K562 (cell line): ENCODE measurements at regions not wholly inside any gene's neighbourhood (a gene's known extent, or its start where the extent isn't known, plus 50 kb on each side); places are given as distances from the start of the nearest gene placed in this dataset.

Source experiments
- ATAC-seq: fragments of 200-7000 bp; cut with Tn5 transposase; 3 replicates; pipeline ENCODE4 v1.9.1; 2020; ENCODE audit warnings: moderate library complexity
- BruUV-seq: library from RNA; stranded (reverse); fragments of 400-500 nt; replicated peaks from 2 replicates; lab custom pipeline; 2021; lab: Mats Ljungman, UMichigan
- CTCF ChIA-PET: fragments of 300-600 bp; formaldehyde crosslinking; extraction: SDS; loops from one replicate; lab custom pipeline; 2021; ENCODE audit warnings: low intra/inter-chr PET ratio; lab: Yijun Ruan, JAX
- POLR2A ChIA-PET: fragments of 300-600, 350-650 bp; sonication (Branson Sonifier 250); formaldehyde crosslinking; extraction: SDS; loops from one replicate; lab custom pipeline; 2021; ENCODE audit warnings: antibody characterized with exemption, inconsistent platforms; lab: Yijun Ruan, JAX
- DNase-seq, 4 experiments: peaks; one replicate each; pipeline versions ENCODE4 v3.0.0 to v3.0.0-alpha.2; 2011 to 2018; ENCODE audit warnings: low spot score in 3 of 4, mixed read lengths in 3 of 4; ENCODE audit errors: extremely low read depth in 1 of 4
- FAIRE-seq: peaks from 2 replicates; lab custom pipeline; 2011; peaks lifted over from hg19 to GRCh38; lab: Jason Lieb, UNC
- H2AFZ ChIP-seq: 2 replicates; pipeline ENCODE4 v1.6.0; 2011; ENCODE audit warnings: low read depth, low read length, control low read depth, inconsistent platforms
- H3K27ac ChIP-seq: fragments of 200-600 bp; 3 replicates; pipeline ENCODE4 v1.8.0; 2011; ENCODE audit warnings: low read depth, mild to moderate bottlenecking, control low read depth, inconsistent platforms, low read length, moderate library complexity, mixed read lengths; ENCODE audit errors: extremely low read depth
- H3K27me3 ChIP-seq, 2 experiments: fragments of 300-600 bp in 1 of 2; 2 replicates in 1 of 2; 3 replicates in 1 of 2; pipeline versions ENCODE4 v1.6.0 to v1.8.0; 2011; ENCODE audit warnings: inconsistent platforms in 2 of 2, low read length in 2 of 2, mild to moderate bottlenecking in 1 of 2, mixed read lengths in 1 of 2, moderate library complexity in 1 of 2; ENCODE audit not compliant: control insufficient read depth in 2 of 2, insufficient read depth in 2 of 2
- H3K36me3 ChIP-seq: fragments of 300-600 bp; 3 replicates; pipeline ENCODE4 v1.8.0; 2011; ENCODE audit warnings: mild to moderate bottlenecking, low read length, inconsistent platforms; ENCODE audit not compliant: control insufficient read depth, insufficient read depth
- H3K4me1 ChIP-seq, 2 experiments: fragments of 200-600 bp in 1 of 2; replicated peaks in 1 of 2; 2 replicates in 1 of 2; 3 replicates in 1 of 2; pipeline versions ENCODE4 v1.5.1 to v1.8.0; 2011; ENCODE audit warnings: inconsistent platforms in 2 of 2, low read length in 2 of 2, mild to moderate bottlenecking in 1 of 2, mixed read lengths in 1 of 2, moderate library complexity in 1 of 2; ENCODE audit not compliant: control insufficient read depth in 2 of 2, insufficient read depth in 2 of 2
- H3K4me2 ChIP-seq: 2 replicates; pipeline ENCODE4 v1.6.1; 2011; ENCODE audit warnings: low read length, control low read depth, inconsistent platforms, mixed read lengths; ENCODE audit not compliant: insufficient read depth
- H3K4me3 ChIP-seq: fragments of 200-600 bp; sonication (generic), shearing (Covaris generic); 2 replicates; pipeline ENCODE4 v1.5.1; 2016; ENCODE audit warnings: control low read depth, inconsistent platforms
- H3K79me2 ChIP-seq: fragments of 200-600 bp; 3 replicates; pipeline ENCODE4 v1.8.0; 2011; ENCODE audit warnings: low read length, inconsistent platforms; ENCODE audit not compliant: control insufficient read depth, insufficient read depth
- H3K9ac ChIP-seq, 2 experiments: 2 replicates each; pipeline versions ENCODE4 v1.6.0 to v1.6.1; 2011; ENCODE audit warnings: low read depth in 2 of 2, low read length in 2 of 2, control low read depth in 1 of 2, inconsistent platforms in 1 of 2, mild to moderate bottlenecking in 1 of 2, mixed read lengths in 1 of 2; ENCODE audit not compliant: insufficient read depth in 1 of 2
- H3K9me1 ChIP-seq: one replicate; pipeline ENCODE4 v1.6.0; 2011; ENCODE audit warnings: inconsistent platforms, mild to moderate bottlenecking, low read length, moderate library complexity; ENCODE audit not compliant: control insufficient read depth, insufficient read depth
- H3K9me3 ChIP-seq: replicated peaks from 2 replicates; pipeline ENCODE4 v1.5.1; 2011; ENCODE audit warnings: low read depth, low read length, inconsistent platforms; ENCODE audit not compliant: control insufficient read depth, insufficient read depth
- H4K20me1 ChIP-seq: replicated peaks from 2 replicates; pipeline ENCODE4 v1.6.1; 2011; ENCODE audit warnings: low read length, inconsistent platforms, mixed read lengths; ENCODE audit not compliant: control insufficient read depth, insufficient read depth
- ASH1L ChIP-seq: fragments of 450-650 bp; IDR thresholded peaks from 2 replicates; pipeline ENCODE4 v1.6.1; 2018; ENCODE audit warnings: borderline replicate concordance, mild to moderate bottlenecking, low read depth; ENCODE audit not compliant: partially characterized antibody
- CEBPZ ChIP-seq: fragments of 150-350 bp; IDR thresholded peaks from 2 replicates; pipeline ENCODE4 v1.6.1; 2014; ENCODE audit warnings: low read depth, mild to moderate bottlenecking, low read length, borderline replicate concordance
- CHD4 ChIP-seq: fragments of 200-600 bp; sonication (generic); IDR thresholded peaks from 3 replicates; pipeline ENCODE4 v1.6.1; 2012; ENCODE audit warnings: low read depth, mild to moderate bottlenecking, mixed read lengths, low read length, inconsistent platforms; ENCODE audit not compliant: insufficient read depth, insufficient replicate concordance, poor library complexity, severe bottlenecking
- ETS2 ChIP-seq: IDR thresholded peaks from 2 replicates; pipeline ENCODE4 v1.6.1; 2016; ENCODE audit warnings: borderline replicate concordance, missing genetic modification characterization, mild to moderate bottlenecking, moderate library complexity, missing compliant biosample characterization; ENCODE audit not compliant: poor library complexity, severe bottlenecking
- EWSR1 ChIP-seq: fragments of 450-650 bp; IDR thresholded peaks from 2 replicates; pipeline ENCODE4 v1.6.1; 2018; ENCODE audit warnings: borderline replicate concordance, mild to moderate bottlenecking, low read depth, moderate library complexity; ENCODE audit not compliant: partially characterized antibody
- KLF1 ChIP-seq: fragments of 450-650 bp; IDR thresholded peaks from 2 replicates; pipeline ENCODE4 v1.6.1; 2016; ENCODE audit warnings: missing genetic modification characterization, missing compliant biosample characterization
- LCOR ChIP-seq: sonication (generic); formaldehyde crosslinking; IDR thresholded peaks from 2 replicates; pipeline ENCODE4 v1.8.0; 2022; ENCODE audit warnings: mild to moderate bottlenecking, missing genetic modification reagents
- PTRF ChIP-seq: fragments of 450-650 bp; IDR thresholded peaks from 2 replicates; pipeline ENCODE4 v1.6.1; 2016; ENCODE audit warnings: mild to moderate bottlenecking, missing genetic modification characterization, missing compliant biosample characterization
- SUPT5H ChIP-seq: fragments of 450-650 bp; IDR thresholded peaks from 2 replicates; pipeline ENCODE4 v1.6.1; 2016
- XRCC4 ChIP-seq: IDR thresholded peaks from one replicate; pipeline ENCODE4 v1.6.1; 2011; ENCODE audit not compliant: insufficient read depth, insufficient read length; ENCODE audit errors: extremely low read depth
- YBX1 ChIP-seq: fragments of 450-650 bp; IDR thresholded peaks from 2 replicates; pipeline ENCODE4 v1.7.1; 2016; ENCODE audit warnings: mild to moderate bottlenecking
- ZNF174 ChIP-seq: fragments of 250-450 bp; sonication (Bioruptor Pico); IDR thresholded peaks from 2 replicates; pipeline ENCODE4 v1.4.0; 2020; ENCODE audit warnings: mild to moderate bottlenecking
- ZNF384 ChIP-seq: IDR thresholded peaks from 2 replicates; pipeline ENCODE4 v1.6.1; 2012; ENCODE audit warnings: low read depth, low read length, improper control_type of control experiment
- WGBS: fragments of 100-300 bp; shearing (Covaris generic); methylation state at CpG from one replicate; pipeline ENCODE4 v1.1.6; 2016; ENCODE audit warnings: low coverage, mixed read lengths; ENCODE audit not compliant: insufficient coverage; ENCODE audit errors: missing lambda C conversion rate; 5-methylcytosine and 5-hydroxymethylcytosine counted together
- in situ Hi-C: fragments of 300-500 bp; cut with MboI; formaldehyde crosslinking; loops from 4 replicates; pipeline ENCODE4 v1.15.0; 2018; ENCODE audit warnings: inconsistent platforms, mixed read lengths
- intact Hi-C: fragments of 100-400 bp; cut with micrococcal nuclease; formaldehyde crosslinking; loops from 2 replicates; pipeline ENCODE4 v1.14.2; 2022

DNA sequence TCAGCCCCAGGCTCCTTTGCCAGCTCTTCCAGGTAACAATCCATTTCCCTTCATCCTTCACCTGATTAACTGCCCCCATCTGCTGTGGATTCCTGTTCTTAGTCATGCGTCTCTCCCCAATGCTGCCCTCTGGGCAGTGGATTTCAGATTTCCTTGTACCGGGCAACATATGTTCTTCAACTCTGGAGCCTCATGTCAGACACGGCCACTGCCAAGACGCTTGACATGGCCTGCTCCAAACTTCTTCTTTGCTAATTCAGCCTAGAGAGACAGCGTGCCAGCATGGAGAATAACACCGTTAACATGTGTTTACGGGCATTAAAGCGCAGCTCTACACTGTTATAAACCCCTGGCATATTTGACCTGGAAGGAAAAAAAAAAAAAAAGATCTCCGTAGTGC, 1035.1 kb upstream of the NR2F2 start:
- no peaks in the 10 kb centered on the region for H3K36me3 ChIP-seq
- in situ Hi-C loops = no loop called here
- H3K27ac ChIP-seq = no peak overlapping the region
- ATAC-seq = no peak
- ChIA-PET POLR2A (no interaction called here), CTCF (no interaction called here)
- intact Hi-C loops = no loop called here
- no peak for FAIRE-seq
- H3K27me3 ChIP-seq = peaks cover 9 to 35% of the 10 kb centered on the region in 2 experiments
- TF ChIP-seq KLF1 (tag) (no peak), ZNF384 (no peak), EWSR1 (no peak), PTRF (tag) (no peak), CEBPZ (no peak), CHD4 (no peak), YBX1 (no peak), LCOR (CRISPR knock-in tag) (no peak), ETS2 (no peak), XRCC4 (no peak), SUPT5H (no peak), ZNF174 (CRISPR knock-in tag) (no peak), ASH1L (no peak)
- no peaks in the 10 kb centered on the region for H3K9me3 ChIP-seq
- no peak for DNase-seq
- H3K9ac ChIP-seq = no peak overlapping the region
- H3K4me3 ChIP-seq = no peak overlapping the region
- H3K79me2 ChIP-seq = no peaks in the 10 kb centered on the region
- no peaks in the 10 kb centered on the region for H4K20me1 ChIP-seq
- H3K4me2 ChIP-seq = no peak overlapping the region
- no peak overlapping the region for H2AFZ ChIP-seq
- H3K4me1 ChIP-seq = no peaks in the 10 kb centered on the region
- BruUV-seq = no TSS peak
- no peaks in the 10 kb centered on the region for H3K9me1 ChIP-seq
- WGBS = 0% methylated on average over 9 of the region's 9 CpGs
